HG02763 (cell line): ENCODE measurements at regions not wholly inside any gene's neighbourhood (a gene's known extent, or its start where the extent isn't known, plus 50 kb on each side); places are given as distances from the start of the nearest gene placed in this dataset.
A peak's percentile ranks its signal among the peaks of the same experiment; 100 is the strongest.

Source experiments
- ATAC-seq: cut with Tn5 transposase; IDR thresholded peaks from one replicate; pipeline ENCODE4 v1.9.1; 2021; ENCODE audit warnings: mild to moderate bottlenecking, moderate library complexity; ENCODE audit not compliant: unreplicated experiment

GRCh38 chr13:33945477-33945876 is 127.5 kb downstream of the RFC3 start:
- ATAC-seq = no peak

- ATAC-seq = no peak
Measured at GRCh38 chr13:33953203-33953602, 135.3 kb downstream of the RFC3 start.

GRCh38 chr13:33953781-33954180 is 135.8 kb downstream of the RFC3 start:
- no peak for ATAC-seq

DNA sequence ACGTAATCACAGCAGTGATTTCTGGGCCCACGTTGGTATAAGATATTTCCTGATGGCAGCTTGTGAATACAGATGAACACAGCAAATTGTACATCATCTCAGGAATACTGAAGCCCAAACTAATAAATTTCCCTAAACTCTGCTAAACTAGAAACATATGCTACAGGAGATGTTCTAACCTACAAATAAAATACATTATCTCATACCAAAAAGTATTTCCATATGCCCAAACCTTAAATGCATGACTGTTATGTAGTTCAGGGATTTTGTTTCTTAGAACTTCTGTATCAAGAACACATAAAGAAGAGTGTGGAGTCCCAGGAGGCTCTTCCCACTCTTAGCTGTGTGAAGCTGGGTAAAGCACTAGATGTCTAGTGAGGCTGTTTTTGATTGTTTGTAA is 138.4 kb downstream of the RFC3 start:
- ATAC-seq = no peak

- ATAC-seq = no peak
Measured at GRCh38 chr13:33957497-33957905, 139.6 kb downstream of the RFC3 start.

- no peak for ATAC-seq
Measured at GRCh38 chr13:33958964-33959363, 141.0 kb downstream of the RFC3 start.

GRCh38 chr13:33963134-33963533 is 145.2 kb downstream of the RFC3 start:
- no peak for ATAC-seq

GRCh38 chr13:33963895-33964294 is 145.9 kb downstream of the RFC3 start:
- ATAC-seq = no peak

DNA sequence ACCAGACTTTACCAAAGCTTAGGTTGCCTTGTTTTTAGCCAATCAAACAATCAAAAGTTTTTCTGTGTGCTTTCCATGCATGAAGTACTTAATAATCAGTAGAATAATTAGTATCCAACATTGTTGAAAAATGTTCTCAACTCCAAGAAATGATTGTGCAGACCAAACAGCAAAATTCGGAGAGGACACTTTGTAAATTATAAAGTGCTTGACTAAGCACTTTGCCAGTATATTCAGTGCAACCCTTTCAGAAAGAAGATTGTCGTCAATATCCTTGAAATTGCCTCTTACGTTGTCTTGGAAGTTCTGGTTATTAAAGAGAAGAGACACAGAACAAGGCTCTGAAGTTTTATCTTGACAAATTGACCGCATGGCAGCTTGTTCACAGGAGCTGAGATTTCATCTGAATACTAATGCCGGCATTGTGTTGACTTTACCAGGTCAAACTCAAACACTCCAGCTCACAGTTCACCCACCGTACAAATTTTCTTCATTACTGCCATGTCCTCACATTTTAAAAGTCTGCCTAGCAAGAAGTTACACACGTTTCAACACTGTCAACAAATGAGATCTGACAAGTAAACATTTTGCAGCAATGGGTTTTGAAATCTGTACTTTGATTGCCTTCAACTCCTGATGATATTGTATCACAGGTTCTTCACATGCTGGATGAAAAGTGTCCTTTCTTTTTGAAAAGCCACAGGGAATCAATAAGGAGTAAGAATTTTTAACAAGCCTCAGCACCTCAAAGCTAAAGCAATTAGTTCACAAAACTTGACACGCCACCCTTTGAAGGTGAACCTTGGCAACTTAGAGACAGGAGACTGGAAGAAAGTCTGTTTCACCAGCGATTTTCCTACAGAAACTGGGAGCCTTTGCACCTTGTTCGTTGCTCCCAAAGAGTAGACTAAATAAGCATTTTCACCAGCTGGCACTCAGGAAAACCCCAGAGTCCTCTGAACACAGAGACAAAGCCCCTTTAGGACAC is 150.9 kb downstream of the RFC3 start:
- no peak for ATAC-seq

GRCh38 chr13:33970746-33971561 is 153.0 kb downstream of the RFC3 start:
- ATAC-seq = no peak

DNA sequence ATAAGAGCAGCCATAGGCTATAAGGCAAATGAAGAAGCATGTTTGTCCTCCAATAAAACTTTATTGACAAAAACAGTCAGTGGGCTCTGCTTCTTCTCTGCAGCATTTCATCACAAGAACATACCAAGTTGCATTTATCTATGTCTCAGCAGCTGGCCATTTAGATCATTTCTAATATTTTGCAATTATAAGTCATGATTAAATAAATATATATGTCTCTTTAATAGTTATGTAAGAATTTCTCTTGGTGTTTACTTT is 153.5 kb downstream of the RFC3 start:
- no peak for ATAC-seq

GRCh38 chr13:33973194-33973593 is 155.2 kb downstream of the RFC3 start:
- no peak for ATAC-seq

- ATAC-seq = no peak
Measured at GRCh38 chr13:33976965-33977364, 159.0 kb downstream of the RFC3 start.

GRCh38 chr13:33978653-33979052 is 160.7 kb downstream of the RFC3 start:
- ATAC-seq = no peak

DNA sequence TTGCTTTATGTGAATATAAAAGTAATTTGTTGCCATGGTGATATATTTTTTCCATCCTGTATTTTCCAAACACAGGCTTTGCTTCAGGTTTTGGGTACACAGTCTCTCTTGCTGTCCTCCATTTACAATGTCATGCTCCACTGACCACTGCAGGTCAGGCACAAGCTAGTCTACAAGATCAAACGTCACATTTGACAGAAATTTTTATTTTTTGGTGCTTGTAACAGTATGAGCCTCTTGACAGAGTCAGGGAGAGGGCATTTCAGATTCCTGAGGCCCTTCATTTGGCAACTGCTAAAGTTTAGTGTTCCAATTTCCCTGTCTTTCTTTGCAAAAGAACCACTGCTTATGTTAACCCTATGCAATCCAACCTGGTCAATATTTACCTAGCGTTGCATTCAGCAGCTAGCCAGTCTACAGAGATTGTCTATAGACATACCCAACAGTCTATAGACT is 175.0 kb downstream of the RFC3 start:
- ATAC-seq = no peak

- ATAC-seq = peak; percentile 77
Measured at GRCh38 chr13:33994198-33994597, 176.2 kb downstream of the RFC3 start.

- no peak for ATAC-seq
Measured at GRCh38 chr13:33994826-33995502, 177.0 kb downstream of the RFC3 start.

DNA sequence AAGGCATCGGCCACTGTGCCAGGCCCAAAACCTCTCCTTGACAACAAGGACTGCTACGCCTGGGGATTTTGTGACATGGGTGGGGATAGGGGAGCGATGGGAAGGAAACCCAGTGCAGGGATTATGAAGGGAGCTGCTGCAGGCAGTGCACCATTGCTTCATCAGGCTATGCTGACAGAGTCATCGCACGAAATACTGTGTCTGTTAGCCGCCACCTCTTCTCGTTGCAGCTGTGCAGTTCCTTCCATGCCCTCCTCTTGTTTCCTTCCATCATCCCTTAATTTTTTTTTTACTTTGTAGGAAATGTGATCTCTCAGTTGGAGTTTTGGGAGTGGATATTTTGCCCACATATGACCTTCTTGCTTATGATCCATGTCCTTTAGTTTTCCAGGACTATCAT is 178.7 kb downstream of the RFC3 start:
- no peak for ATAC-seq

DNA sequence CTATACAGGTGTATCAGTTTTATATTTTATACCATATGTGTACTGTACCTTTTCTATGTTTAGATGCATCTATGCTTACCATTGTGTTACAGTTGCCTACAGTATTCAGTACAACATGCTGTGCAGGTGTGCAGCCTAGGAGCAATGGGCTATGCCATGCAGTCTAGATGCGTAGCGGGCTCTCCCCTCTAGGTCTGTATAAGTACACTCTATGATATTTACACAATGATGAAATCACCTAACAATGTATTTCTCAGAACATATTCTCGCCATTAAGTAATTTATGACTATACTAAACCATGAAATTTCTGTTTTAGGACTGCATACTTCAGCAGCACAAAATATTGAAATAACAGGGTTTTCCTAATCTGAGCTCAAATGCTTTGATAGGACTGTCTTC is 179.6 kb downstream of the RFC3 start:
- no peak for ATAC-seq

DNA sequence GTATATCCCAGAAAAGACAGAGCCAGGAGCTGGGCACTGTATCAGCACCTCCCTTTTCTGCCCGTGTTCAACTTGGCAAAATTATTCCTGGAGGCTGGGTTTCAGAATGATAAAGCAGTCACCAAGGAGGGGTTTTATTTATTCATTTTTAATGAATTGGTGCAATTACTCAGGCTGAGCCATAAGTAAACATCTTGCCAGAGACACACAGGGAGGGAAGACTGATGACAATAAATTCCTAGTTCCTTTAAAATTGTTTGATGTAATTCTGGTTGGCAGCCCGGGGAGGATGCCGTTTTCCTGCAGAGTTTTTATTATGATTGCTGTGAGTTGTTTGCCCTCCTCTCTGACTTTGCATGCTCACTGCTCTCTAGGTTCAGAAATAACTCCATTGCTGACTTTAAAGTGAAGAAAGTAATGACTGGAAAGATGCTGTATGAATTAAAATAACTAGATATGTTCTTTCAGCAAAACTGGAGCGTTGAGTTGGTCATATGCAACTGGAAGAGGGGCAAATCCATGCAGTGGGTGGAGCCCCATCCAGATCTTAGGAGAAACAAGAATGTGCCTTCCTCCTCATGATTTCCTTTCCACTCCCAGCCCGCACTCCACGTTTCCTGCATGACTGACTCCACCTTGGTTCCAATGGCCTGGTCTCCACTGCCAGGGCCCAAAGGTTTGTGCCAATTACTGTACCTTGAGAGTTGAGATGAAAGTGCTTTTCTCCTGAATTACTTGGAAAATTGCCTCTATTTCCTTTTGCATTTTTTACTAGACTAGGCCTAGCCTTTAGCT is 182.1 kb downstream of the RFC3 start:
- no peak for ATAC-seq

DNA sequence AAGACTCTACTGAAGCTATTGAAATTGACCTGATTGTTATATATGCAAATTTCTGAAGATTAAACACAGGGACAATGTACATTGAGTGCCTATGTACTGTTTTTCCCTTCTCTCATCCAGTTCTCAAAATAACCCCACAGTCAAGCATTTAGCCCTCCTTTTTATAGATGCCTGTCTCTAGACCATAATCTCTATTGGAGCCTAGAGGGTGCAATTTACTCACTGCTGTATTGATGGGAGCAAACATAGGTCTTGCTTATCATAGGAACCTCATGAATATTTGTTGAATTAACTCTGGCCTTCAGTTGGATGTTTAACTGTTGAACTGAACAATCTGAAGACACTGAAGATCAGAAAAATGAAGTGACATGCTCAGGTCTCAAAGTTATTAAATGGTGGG is 183.0 kb downstream of the RFC3 start:
- ATAC-seq = no peak
